ENCODE measurements at regions not wholly inside any gene's neighbourhood (a gene's known extent, or its start where the extent isn't known, plus 50 kb on each side); places are given as distances from the start of the nearest gene placed in this dataset.

GRCh38 chr21:22981819-22982218 is 1983.6 kb downstream of the NCAM2 start:
- no peak for TF ChIP-seq CTCF (IDR thresholded peaks at IDR 0.05)
- no peak for TF ChIP-seq POLR2AphosphoS5 (IDR thresholded peaks at IDR 0.05)

Data from upper lobe of left lung (tissue), 4 donors.